HG02870 (cell line): ENCODE measurements at regions not wholly inside any gene's neighbourhood (a gene's known extent, or its start where the extent isn't known, plus 50 kb on each side); places are given as distances from the start of the nearest gene placed in this dataset.
"Not testable (repeated sequence)": the region's sequence is repeated elsewhere in the genome, so short reads cannot be mapped to it uniquely, and the experiment has no call there.

ENCODE experiments used
- ATAC-seq: cut with Tn5 transposase; IDR thresholded peaks from one replicate; pipeline ENCODE4 v1.9.1; 2021; ENCODE audit warnings: mild to moderate bottlenecking, moderate library complexity; ENCODE audit not compliant: unreplicated experiment

GRCh38 chr6:170087421-170087780 lies 203.5 kb downstream of the DLL1 start:
- ATAC-seq: not testable (repeated sequence)

GRCh38 chr6:170086639-170087420 lies 204.0 kb downstream of the DLL1 start:
- no peak for ATAC-seq

DNA sequence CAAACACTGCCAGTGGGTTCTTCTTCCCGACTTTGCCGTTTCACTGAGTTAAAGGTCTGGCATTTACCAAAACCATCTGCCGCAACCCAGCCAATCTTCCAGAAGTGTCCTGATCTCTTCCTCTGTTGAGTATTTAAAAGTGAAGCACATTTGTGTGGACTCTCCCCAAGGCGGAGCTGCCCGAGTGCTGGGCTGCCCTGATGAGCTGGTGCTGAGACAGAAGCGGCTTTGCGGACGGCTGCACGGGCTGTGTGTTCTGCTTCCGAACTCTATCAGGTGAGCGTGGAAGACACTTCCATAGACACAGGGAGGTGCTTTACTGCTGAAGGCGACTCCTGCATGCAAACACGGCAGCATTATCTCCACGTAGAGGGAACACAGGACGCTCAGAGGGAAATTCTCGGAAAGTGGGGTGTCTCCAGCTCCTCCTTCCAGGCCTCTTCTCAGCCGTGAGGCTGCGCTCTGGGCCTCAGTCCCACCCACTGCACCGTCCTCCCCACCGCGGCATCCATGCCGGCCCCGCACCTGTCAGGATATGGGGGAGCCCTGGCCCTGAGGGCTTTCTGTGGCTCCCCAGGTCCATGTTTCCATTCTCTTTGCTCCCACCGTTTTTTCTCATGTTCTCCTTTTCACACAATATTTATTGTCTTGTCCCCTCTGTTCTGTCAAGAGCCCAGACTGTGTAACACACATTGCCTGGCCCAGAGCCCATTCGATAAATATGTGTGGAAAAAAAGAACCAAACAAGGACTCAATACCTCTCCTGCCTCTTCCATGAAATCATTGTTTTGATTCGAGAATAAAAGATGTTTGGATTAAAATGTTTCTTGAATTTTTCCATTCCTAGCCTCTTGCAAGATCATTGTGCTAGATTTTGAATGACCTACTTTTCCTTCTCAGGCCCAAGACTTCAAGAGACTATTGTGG lies 205.1 kb downstream of the DLL1 start:
- no peak for ATAC-seq

- no peak for ATAC-seq
These were observed 206.6 kb downstream of the DLL1 start for GRCh38 chr6:170084166-170084730.

DNA sequence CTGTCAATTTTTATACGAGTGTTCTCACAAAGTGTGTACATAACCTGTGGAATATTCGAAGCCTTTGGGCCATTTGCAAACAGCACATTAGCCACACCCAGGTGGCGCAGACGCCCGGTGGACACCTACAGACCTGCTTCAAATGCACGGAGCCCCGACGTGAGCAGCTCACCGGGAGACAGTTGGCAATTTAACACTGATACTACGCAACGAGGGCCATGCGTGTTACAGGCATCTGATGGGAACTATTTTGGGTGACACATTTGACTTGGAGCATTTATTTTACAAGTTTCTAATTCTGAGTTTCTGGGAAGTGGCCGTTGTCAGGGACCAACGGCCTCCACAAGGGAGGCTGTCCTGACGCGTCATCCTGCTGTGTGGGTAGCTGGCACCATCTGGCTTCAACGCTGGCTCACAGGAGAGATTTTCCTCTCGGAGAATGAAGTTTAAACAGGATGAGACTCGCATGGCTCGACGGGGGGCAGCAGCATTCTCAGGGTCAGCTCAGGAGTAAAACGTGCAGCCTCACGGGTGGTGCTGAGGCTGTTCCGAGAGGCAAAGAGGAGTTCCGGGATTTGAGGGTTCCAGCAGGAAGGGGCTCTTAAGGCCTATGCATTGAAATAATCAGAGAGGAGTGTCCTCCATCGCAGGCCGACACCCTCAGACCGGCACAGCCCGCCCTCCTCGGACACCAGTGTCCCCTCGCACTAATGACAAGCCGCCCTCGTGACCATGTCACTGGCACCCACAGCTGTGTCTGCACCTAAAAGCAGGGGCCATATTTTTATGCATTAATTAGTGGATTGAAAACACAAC lies 207.4 kb downstream of the DLL1 start:
- ATAC-seq: no peak

- no peak for ATAC-seq
These were observed 208.2 kb downstream of the DLL1 start for GRCh38 chr6:170082531-170083187.

- ATAC-seq: no peak
These were observed 208.8 kb downstream of the DLL1 start for GRCh38 chr6:170082067-170082466.

DNA sequence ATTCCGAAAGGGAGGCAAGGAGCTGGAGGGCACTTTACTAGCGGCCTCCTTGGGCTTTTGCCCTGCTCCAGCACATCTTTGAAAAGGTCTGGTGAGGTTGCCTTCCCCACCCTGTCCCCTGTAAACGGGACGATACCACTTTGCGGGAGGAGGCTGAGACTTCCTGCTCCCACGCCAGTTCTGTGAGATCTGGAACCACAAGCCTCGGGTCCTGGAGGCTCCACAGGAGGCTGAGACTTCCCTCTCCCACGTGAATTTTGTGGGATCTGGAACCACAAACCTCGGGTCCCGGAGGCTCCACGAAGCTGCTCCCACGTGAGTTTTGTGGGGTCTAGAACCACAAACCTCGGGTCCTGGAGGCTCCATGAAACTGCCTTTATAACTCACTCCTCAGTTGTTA lies 209.3 kb downstream of the DLL1 start:
- ATAC-seq: no peak

DNA sequence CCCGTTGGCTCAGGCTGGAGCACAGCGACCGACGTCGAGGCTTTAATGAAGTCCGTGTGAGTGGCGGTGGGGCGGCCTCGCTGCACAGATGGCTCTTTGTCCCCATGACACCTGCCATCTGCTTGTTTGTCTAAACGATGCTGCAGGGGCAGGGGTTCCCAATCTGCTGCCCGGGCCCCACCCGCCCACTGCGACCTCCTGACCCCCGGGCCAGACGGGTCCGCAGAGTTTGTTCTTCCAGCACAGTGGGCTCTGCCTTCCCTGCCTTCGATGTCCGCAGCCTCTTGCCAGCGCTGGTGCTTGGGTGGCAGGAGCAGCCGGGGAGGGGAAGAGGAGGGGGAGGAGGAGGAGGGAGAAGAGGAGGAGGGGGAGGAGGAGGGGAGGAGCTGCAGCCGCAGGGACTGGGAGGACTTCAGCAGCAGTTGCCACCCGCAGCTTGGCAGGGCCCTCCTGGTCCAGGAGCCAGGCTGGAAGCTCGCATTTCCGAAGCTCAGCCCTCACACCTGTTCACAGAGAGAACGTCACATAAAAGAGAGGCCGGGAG lies 210.0 kb downstream of the DLL1 start:
- ATAC-seq: no peak

DNA sequence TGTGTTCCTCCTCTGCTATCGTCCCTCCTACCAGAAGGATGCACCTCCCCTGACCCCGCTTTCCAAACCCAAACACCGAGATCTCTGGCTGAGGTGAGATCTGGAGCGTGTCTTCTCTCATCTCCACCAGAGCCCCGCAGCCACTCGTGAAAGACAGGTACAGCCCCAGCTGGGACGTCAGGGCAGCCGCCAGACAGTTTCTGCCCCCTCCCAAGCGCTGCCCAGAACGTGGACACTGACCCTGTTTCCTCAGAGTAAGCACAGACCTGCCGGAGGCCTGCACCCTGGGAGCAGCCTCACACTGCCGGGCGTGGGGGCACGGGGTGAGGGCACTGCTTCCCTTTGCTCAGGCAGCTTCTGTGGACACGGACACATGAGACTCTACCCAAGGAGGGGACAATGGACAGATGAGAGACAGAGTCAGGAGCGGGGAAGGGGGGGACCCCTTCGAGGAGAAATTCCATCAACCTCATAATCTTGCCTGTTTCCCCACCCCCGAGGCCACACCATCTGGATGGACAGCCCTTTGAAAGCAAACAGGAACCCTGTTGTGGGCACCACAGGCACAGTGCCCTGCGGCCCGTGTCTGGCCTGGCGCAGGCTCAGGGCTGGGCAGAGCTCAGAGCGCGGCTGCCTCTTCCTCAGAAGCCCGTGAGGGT lies 210.6 kb downstream of the DLL1 start:
- ATAC-seq: no peak

DNA sequence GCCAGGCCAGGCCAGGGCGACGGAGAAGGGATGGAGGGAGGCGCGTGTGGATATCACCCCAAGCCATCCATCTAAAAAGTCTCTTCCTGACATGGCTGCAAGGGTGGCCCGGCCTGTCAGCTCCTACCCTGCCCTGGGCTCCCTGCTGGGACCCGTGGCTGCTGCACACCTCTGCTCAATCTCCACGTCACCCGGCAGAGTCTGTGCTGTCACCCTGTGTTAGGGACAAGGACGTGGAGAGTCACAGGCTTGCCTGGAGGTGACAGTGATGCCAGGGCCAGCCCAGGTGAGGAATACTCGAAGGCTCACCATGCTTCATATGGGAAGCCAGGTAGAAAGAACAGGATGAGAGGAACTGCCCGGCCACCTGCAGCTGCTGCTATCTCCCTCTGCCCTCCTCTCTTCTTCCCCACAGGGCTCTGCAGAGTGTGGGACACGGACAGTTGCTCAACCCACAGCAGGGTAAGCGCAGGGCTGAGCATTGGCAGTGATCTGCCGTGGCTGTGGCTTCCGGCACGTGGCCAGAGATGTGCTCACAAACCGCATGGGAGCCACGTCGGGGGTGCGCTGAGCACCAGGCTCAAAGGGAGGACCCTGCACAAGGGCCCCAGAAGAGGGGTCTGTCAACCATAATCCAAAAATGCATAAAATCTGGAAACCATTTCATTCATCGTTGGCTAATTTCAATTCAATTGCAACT lies 214.3 kb downstream of the DLL1 start:
- no peak for ATAC-seq

DNA sequence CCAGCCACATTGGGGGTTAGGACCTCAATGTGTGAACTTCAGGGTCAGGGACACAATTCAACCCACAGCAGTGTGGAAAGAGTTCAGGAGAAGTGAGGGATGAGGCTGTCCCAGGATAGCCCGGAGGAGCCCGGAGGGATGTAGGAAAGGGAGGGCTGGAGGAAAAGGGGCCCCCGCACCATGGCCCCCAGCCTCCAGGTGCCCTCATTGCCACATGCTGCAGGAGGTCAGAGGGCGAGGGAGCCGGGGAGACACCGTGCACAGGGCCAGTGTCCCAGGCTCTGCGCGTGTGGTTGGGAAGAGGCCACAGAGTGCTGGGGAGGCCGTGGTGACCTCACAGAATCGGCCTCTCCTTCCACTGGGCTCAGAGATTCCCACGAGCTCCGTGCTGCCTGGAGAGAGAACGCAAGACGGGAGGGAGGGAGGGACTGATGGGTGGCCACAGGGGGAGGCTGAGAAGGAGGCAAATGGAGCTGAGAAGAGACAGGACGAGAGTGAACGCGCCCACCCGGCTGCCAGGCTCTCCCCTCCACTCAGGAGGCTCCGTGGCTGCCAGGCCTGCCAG lies 215.1 kb downstream of the DLL1 start:
- ATAC-seq: no peak

- ATAC-seq: no peak
These were observed 216.0 kb downstream of the DLL1 start for GRCh38 chr6:170074907-170075306.

DNA sequence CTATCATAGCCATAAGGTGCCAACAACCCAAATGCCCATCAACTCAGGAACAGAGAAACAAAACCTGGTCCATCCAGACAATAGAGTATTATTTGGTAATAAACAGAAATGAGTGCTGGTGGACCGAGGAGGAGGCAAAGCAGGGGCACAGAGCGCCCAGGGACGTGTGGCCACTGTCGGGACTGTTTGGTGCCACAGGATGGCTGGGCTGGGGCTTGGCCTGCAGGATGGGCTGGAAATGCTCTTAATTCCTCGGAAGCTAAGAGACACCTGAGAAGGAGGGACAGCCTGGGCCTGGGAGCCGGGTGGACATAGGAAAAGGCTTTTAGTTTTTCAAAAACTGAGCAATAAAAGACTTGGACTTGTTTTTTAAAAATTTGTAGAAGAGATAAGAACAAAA lies 216.4 kb downstream of the DLL1 start:
- ATAC-seq: no peak

GRCh38 chr6:170073846-170074245 lies 217.0 kb downstream of the DLL1 start:
- ATAC-seq: no peak

- no peak for ATAC-seq
These were observed 218.6 kb downstream of the DLL1 start for GRCh38 chr6:170072246-170072645.

DNA sequence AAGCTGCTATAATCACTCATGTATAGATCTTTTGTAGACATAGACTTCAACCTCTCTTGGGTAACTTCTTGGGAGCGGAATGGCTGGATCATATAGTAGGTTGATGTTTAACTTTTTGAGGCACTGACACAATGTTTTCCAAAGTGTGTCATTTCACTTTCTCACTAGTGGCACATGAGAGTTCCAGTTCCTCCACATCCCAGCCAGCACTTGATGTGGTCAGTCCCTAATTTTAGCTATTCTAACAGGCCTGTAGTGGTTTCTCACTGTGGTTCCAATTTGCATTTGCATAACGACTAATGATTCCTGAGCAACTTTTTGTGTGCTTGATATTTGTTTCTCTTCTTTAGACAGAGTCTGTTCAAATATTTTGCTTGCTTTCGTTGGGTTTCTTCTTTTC lies 221.3 kb downstream of the DLL1 start:
- no peak for ATAC-seq

DNA sequence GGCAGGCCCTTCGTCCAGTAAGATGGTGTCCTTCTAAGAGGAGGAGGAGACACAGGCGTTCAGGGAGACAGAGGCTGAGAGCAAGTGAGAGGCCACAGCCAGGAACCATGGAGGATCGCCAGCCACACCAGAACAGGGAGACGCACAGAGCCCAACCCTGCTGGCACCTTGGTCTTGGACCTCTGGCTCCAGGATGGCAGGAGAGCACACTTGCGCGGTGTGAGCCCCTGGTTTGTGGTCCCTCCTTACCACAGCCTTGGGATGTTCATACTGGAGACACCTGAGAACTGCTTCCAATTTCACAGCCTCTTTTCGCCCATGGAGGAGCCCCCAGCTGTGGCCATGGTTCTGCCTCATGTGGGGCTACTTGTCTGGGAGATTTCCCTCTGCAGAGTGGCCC lies 222.4 kb downstream of the DLL1 start:
- ATAC-seq: no peak

DNA sequence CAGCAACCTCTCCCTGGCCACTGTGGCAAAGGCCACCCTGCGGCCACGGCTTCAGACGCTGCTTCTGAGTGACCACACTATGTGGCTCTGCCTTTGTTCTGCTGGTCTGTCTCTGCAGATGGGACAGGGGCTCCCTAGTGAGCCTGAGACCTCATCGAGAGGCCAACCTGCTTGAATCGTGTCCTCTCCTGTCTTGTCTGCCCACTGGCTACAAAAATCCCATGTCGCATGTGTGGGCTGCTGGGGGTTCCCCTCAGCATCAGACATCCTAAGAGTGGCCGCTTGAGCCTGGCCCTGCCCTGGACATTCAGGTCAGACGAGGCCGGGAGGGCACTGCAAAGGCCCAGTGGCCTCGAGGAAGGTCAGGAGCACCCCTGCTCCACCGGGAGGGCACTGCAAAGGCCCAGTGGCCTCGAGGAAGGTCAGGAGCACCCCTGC lies 222.9 kb downstream of the DLL1 start:
- ATAC-seq: no peak
